GM18505 (cell line): ENCODE measurements at regions not wholly inside any gene's neighbourhood (a gene's known extent, or its start where the extent isn't known, plus 50 kb on each side); places are given as distances from the start of the nearest gene placed in this dataset.
A peak's percentile ranks its signal among the peaks of the same experiment; 100 is the strongest.
"Not testable (repeated sequence)": the region's sequence is repeated elsewhere in the genome, so short reads cannot be mapped to it uniquely, and the experiment has no call there.

Experiments used
- ATAC-seq: cut with Tn5 transposase; IDR thresholded peaks from one replicate; pipeline ENCODE4 v1.9.1; 2021; ENCODE audit not compliant: unreplicated experiment
- POLR2A ChIP-seq: IDR thresholded peaks from 4 replicates; pipeline ENCODE4 v1.6.1; 2011; ENCODE audit warnings: borderline replicate concordance; ENCODE audit not compliant: insufficient read depth, insufficient read length; ENCODE audit errors: extremely low read depth

DNA sequence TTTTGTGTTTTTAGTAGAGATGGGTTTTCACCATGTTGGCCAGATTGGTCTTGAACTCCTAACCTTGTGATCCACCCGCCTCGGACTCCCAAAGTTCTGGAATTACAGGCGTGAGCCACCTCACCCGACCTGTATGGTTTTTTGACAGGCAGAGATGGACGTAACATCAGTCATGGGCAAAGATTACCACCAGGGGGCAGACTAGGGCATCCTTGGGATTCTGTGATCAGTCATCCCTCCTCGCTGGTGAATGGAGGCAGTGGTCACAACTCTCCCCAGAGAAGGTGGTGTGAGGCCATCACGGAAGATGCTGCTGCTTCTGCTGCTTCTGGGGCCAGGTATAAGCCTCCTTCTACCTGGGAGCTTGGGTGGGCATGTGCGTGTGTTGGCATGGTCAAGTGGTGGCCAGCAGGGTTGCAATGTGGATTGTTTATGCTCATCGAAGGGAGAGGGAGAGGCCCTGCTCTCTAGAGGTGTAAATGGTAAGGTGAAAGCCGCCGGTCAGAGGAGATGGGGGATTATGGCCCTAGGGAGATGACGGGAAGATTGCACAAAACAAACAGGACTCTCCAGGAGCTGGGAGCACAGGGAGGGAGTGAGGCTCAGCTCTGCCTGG lies 122.7 kb upstream of the PRSS1 start:
- TF ChIP-seq POLR2A: no peak
- peak; percentile 62 for ATAC-seq

GRCh38 chr7:142625216-142625615 lies 124.1 kb upstream of the PRSS1 start:
- ATAC-seq: not testable (repeated sequence)

- no peak for TF ChIP-seq POLR2A
- no peak for ATAC-seq
Observed at GRCh38 chr7:142620402-142620801, 128.9 kb upstream of the PRSS1 start.

DNA sequence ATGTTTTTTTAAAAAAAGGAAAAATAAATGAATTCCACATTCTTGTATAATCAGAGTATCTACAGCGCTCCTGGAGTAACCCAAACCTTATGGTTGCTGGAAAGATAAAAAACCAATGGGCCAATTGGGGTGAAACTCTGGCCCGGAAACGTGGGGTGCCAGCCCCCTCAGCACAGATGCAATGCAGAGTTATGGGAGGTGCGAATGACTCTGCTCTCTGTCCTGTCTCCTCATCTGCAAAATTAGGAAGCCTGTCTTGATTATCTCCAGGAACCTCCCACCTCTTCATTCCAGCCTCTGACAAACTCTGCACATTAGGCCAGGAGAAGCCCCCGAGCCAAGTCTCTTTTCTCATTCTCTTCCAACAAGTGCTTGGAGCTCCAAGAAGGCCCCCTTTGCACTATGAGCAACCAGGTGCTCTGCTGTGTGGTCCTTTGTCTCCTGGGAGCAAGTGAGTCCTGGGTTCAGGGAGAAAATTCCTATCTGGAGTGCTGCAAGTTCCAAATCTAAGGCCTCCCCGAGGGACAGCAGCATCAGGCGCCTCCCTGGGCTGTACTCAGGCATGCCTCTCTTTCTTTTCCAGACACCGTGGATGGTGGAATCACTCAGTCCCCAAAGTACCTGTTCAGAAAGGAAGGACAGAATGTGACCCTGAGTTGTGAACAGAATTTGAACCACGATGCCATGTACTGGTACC lies 130.5 kb upstream of the PRSS1 start:
- TF ChIP-seq POLR2A: no peak
- ATAC-seq: no peak

GRCh38 chr7:142616842-142617241 lies 132.4 kb upstream of the PRSS1 start:
- TF ChIP-seq POLR2A: no peak
- no peak for ATAC-seq

DNA sequence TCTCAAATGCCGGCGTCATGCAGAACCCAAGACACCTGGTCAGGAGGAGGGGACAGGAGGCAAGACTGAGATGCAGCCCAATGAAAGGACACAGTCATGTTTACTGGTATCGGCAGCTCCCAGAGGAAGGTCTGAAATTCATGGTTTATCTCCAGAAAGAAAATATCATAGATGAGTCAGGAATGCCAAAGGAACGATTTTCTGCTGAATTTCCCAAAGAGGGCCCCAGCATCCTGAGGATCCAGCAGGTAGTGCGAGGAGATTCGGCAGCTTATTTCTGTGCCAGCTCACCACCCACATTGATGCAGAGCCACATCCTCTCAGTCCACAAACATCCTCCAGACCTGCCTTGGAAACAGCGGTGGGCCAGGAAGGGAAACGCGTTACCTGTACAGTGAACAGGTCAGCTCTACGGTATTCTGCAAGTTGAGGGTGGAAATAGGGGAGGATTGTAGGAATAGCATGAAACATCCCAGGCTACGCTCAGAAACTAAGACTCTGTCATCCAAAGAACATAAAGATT lies 133.1 kb upstream of the PRSS1 start:
- no peak for TF ChIP-seq POLR2A

GRCh38 chr7:142615508-142615907 lies 133.8 kb upstream of the PRSS1 start:
- no peak for TF ChIP-seq POLR2A
- ATAC-seq: no peak

More for the DNA sequence above, 133.1 kb upstream of the PRSS1 start:
- no peak for ATAC-seq

GRCh38 chr7:142614116-142614515 lies 135.2 kb upstream of the PRSS1 start:
- no peak for ATAC-seq
- no peak for TF ChIP-seq POLR2A

DNA sequence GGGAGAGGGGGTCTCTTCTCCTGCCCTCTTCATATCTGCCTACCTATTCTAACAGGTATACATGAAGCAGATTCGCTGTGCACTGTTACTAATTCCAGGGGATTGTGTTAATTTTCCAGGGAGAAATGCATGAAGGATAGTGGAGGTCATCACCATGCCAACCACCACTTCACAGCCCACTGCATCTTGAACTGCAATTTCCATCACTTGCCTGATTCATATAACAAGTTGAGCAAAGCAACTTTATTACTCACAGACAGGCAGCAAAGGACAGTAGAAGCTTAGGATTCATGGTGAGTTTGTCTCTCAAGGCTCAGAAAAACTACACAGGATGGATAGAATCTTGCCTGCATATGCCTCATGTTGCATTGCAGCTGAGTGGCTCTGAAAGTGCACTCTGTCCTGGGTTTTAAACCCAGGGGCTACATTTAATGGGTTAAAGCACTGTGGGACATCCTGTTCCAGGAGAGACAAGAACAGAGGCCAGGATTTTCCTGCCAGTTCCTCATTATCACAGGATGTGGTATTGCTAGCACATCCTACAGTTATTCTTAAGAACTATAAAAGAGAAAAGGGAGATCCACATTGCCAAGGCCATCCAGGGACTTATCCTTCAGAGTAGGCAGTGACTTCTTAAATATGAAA lies 136.9 kb upstream of the PRSS1 start:
- no peak for TF ChIP-seq POLR2A
- no peak for ATAC-seq

GRCh38 chr7:142611566-142612236 lies 137.6 kb upstream of the PRSS1 start:
- no peak for ATAC-seq
- TF ChIP-seq POLR2A: no peak

DNA sequence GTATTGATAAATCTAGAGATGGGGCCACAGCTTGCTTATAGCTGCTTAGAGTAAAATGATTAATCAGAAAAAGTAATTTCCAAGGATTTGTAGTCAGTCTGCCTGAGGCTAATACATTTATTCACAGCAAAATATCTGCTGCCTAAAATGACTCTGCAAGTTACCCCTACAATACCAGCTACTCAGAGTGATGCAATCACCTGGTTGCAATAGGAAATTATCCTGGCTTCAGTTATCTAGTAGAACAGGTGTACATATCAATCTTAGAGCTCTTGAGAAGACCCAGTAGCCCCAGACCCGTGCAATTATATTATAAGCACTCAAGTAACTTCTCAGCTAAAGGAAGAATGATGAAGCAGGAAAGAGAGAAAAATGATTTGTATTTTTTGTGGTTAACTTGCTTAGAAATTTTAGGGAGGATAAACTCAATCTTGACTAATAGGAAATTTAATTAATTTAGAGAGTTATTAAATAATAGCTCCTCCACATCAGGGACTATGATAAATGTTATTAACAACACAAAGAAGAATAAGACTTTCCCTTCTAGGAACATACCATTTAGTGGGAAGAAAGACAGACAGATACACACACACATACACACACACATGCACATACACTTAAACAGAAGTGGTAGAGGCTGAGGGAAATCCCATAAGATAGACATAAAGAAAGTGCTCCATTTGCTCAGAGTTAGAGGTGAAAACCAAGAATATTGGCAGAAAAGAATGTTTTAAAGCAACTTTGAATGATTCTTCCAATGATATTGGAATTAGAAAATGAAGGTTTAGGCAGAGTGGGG lies 140.4 kb upstream of the PRSS1 start:
- ATAC-seq: no peak
- TF ChIP-seq POLR2A: no peak

DNA sequence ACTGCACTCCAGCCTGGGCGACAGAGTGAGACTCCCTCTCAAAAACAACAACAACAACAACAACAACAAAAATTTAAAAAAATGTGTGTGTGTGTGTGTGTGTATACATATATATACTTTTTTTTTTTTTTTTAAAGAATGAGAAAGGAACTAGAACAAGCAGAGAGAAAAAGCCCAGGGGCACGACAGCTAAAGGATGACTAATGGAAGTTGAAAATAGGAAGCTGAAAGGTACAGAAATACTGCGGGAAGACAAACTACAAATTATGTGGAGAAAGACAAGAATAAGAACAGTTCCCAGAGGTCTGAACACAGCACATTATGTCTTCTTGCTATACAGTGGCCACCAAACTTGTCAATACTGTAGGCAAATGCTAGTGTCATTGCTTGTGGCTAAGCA lies 141.9 kb upstream of the PRSS1 start:
- no peak for ATAC-seq

GRCh38 chr7:142606081-142606480 lies 143.2 kb upstream of the PRSS1 start:
- TF ChIP-seq POLR2A: no peak
- ATAC-seq: no peak

More for the DNA sequence above, 141.9 kb upstream of the PRSS1 start:
- TF ChIP-seq POLR2A: no peak
